Mesenchymal stem cell (in vitro differentiated cells and primary cell): ENCODE measurements at regions not wholly inside any gene's neighbourhood (a gene's known extent, or its start where the extent isn't known, plus 50 kb on each side); places are given as distances from the start of the nearest gene placed in this dataset.
A peak's percentile ranks its signal among the peaks of the same experiment; 100 is the strongest.

Experiments
- DNase-seq: peaks from one replicate; pipeline ENCODE4 v3.0.0-alpha.2; 2013
- H2AFZ ChIP-seq: one replicate; pipeline ENCODE4 v1.6.1; 2013; ENCODE audit warnings: low read depth, mild to moderate bottlenecking, control low read depth, inconsistent platforms, low read length, moderate library complexity
- H2AK5ac ChIP-seq: 2 replicates; pipeline ENCODE4 v1.6.1; 2013; ENCODE audit warnings: low read length, moderate library complexity, mild to moderate bottlenecking, inconsistent platforms; ENCODE audit not compliant: severe bottlenecking
- H2BK120ac ChIP-seq: one replicate; pipeline ENCODE4 v1.6.1; 2013; ENCODE audit warnings: low read depth, mild to moderate bottlenecking, inconsistent platforms, low read length, moderate library complexity
- H2BK12ac ChIP-seq, 2 experiments: one replicate each; pipeline ENCODE4 v1.6.1; 2013; ENCODE audit warnings: inconsistent platforms in 2 of 2, low read length in 2 of 2, mild to moderate bottlenecking in 2 of 2, moderate library complexity in 2 of 2, control low read depth in 1 of 2
- H2BK15ac ChIP-seq: one replicate; pipeline ENCODE4 v1.6.1; 2013; ENCODE audit warnings: mild to moderate bottlenecking, low read depth, inconsistent platforms; ENCODE audit not compliant: poor library complexity, severe bottlenecking
- H2BK5ac ChIP-seq: 2 replicates; pipeline ENCODE4 v1.6.1; 2013; ENCODE audit warnings: low read depth, mild to moderate bottlenecking, low read length, control low read depth, inconsistent platforms; ENCODE audit not compliant: poor library complexity, severe bottlenecking
- H3K14ac ChIP-seq, 2 experiments: one replicate each; pipeline ENCODE4 v1.6.1; 2013; ENCODE audit warnings: inconsistent platforms in 2 of 2, low read length in 2 of 2, control low read depth in 1 of 2, mild to moderate bottlenecking in 1 of 2, moderate library complexity in 1 of 2
- H3K18ac ChIP-seq, 2 experiments: one replicate each; pipeline ENCODE4 v1.6.1; 2013; ENCODE audit warnings: inconsistent platforms in 2 of 2, low read length in 2 of 2, control low read depth in 1 of 2, low read depth in 1 of 2, mild to moderate bottlenecking in 1 of 2
- H3K23ac ChIP-seq, 2 experiments: one replicate each; pipeline ENCODE4 v1.6.1; 2013; ENCODE audit warnings: inconsistent platforms in 2 of 2, low read length in 2 of 2, mild to moderate bottlenecking in 2 of 2, moderate library complexity in 2 of 2, control low read depth in 1 of 2
- H3K27ac ChIP-seq: 2 replicates; pipeline ENCODE4 v1.5.1; 2013; ENCODE audit warnings: mild to moderate bottlenecking, moderate library complexity, low read length, control low read depth, inconsistent platforms; ENCODE audit not compliant: poor library complexity, severe bottlenecking
- H3K27me3 ChIP-seq, 2 experiments: 2 replicates each; pipeline versions ENCODE4 v1.6.1 to v1.7.0; 2013; ENCODE audit warnings: low read length in 2 of 2, mild to moderate bottlenecking in 2 of 2, moderate library complexity in 2 of 2, control low read depth in 1 of 2, inconsistent platforms in 1 of 2; ENCODE audit not compliant: control insufficient read depth in 1 of 2, insufficient read depth in 1 of 2
- H3K36me3 ChIP-seq, 2 experiments: 2 replicates each; pipeline versions ENCODE4 v1.6.1 to v1.7.0; 2013; ENCODE audit warnings: low read length in 2 of 2, control low read depth in 1 of 2, inconsistent platforms in 1 of 2, low read depth in 1 of 2, mild to moderate bottlenecking in 1 of 2; ENCODE audit not compliant: insufficient read depth in 2 of 2, control insufficient read depth in 1 of 2
- H3K4ac ChIP-seq, 2 experiments: one replicate each; pipeline ENCODE4 v1.6.1; 2013; ENCODE audit warnings: inconsistent platforms in 2 of 2, low read length in 2 of 2, mild to moderate bottlenecking in 2 of 2, moderate library complexity in 2 of 2, control low read depth in 1 of 2, low read depth in 1 of 2
- H3K4me1 ChIP-seq: 2 replicates; pipeline ENCODE4 v1.6.1; 2013; ENCODE audit warnings: low read depth, low read length, control low read depth; ENCODE audit not compliant: control insufficient read depth, insufficient read depth
- H3K4me2 ChIP-seq: 2 replicates; pipeline ENCODE4 v1.6.1; 2013; ENCODE audit warnings: low read length, mild to moderate bottlenecking, inconsistent platforms; ENCODE audit not compliant: poor library complexity, severe bottlenecking
- H3K4me3 ChIP-seq, 2 experiments: 2 replicates each; pipeline versions ENCODE4 v1.5.1 to v1.7.0; 2013; ENCODE audit warnings: low read length in 2 of 2, mild to moderate bottlenecking in 2 of 2, control low read depth in 1 of 2, low read depth in 1 of 2; ENCODE audit not compliant: insufficient read depth in 1 of 2
- H3K79me1 ChIP-seq: replicated peaks from 2 replicates; pipeline ENCODE4 v1.6.1; 2013; ENCODE audit warnings: mild to moderate bottlenecking, control low read depth, low read length, inconsistent platforms; ENCODE audit not compliant: poor library complexity, severe bottlenecking
- H3K9ac ChIP-seq: 2 replicates; pipeline ENCODE4 v1.7.0; 2013; ENCODE audit warnings: mild to moderate bottlenecking, low read length, moderate library complexity
- H3K9me3 ChIP-seq: 2 replicates; pipeline ENCODE4 v1.7.0; 2013; ENCODE audit warnings: mild to moderate bottlenecking, low read length; ENCODE audit not compliant: control insufficient read depth
- H4K8ac ChIP-seq: one replicate; pipeline ENCODE4 v1.6.1; 2013; ENCODE audit warnings: inconsistent platforms, mild to moderate bottlenecking, low read length, moderate library complexity
- H4K91ac ChIP-seq: one replicate; pipeline ENCODE4 v1.6.1; 2013; ENCODE audit warnings: mild to moderate bottlenecking, low read length, inconsistent platforms
- WGBS: methylation state at CpG from one replicate; pipeline ENCODE4 v1.1.7; 2013; ENCODE audit warnings: mixed read lengths; 5-methylcytosine and 5-hydroxymethylcytosine counted together

GRCh38 chrY:15583111-15583510, 1058.8 kb downstream of the NLGN4Y start:
- Histone ChIP-seq H3K9me3 (no peaks in the 10 kb centered on the region), H2AFZ (no peak overlapping the region), H3K27me3 (no peaks in the 10 kb centered on the region), H2BK12ac (no peak overlapping the region), H3K4ac (no peak overlapping the region), H3K36me3 (no peaks in the 10 kb centered on the region), H3K4me3 (no peak overlapping the region), H2BK120ac (no peak overlapping the region), H3K79me1 (no peaks in the 10 kb centered on the region), H3K18ac (no peak overlapping the region), H3K4me1 (no peaks in the 10 kb centered on the region), H4K91ac (no peak overlapping the region), H2BK5ac (no peak overlapping the region), H3K14ac (no peak overlapping the region), H3K23ac (no peak overlapping the region), H3K27ac (no peak overlapping the region), H2BK15ac (no peak overlapping the region), H3K4me2 (no peak overlapping the region), H4K8ac (no peak overlapping the region), H3K9ac (no peak overlapping the region), H2AK5ac (no peak overlapping the region)
- DNase-seq: no peak
- no CpG with 5 or more reads among the region's 2 CpGs for WGBS

GRCh38 chrY:15592957-15593356, 1068.6 kb downstream of the NLGN4Y start:
- no peak for DNase-seq
- Histone ChIP-seq H3K36me3 (no peaks in the 10 kb centered on the region), H3K23ac (no peak overlapping the region), H2BK15ac (no peak overlapping the region), H3K9me3 (no peaks in the 10 kb centered on the region), H2AFZ (no peak overlapping the region), H3K79me1 (no peaks in the 10 kb centered on the region), H2BK120ac (no peak overlapping the region), H4K91ac (no peak overlapping the region), H3K9ac (no peak overlapping the region), H3K4me2 (no peak overlapping the region), H3K18ac (no peak overlapping the region), H4K8ac (no peak overlapping the region), H3K4me3 (no peak overlapping the region), H3K14ac (no peak overlapping the region), H3K4me1 (peaks cover 4% of the 10 kb centered on the region), H2BK12ac (no peak overlapping the region), H2AK5ac (no peak overlapping the region), H3K27me3 (no peaks in the 10 kb centered on the region), H2BK5ac (no peak overlapping the region), H3K4ac (no peak overlapping the region), H3K27ac (no peak overlapping the region)
- WGBS: 90% methylated on average over 2 of the region's 2 CpGs

- Histone ChIP-seq H2AFZ (no peak overlapping the region), H4K8ac (no peak overlapping the region), H3K18ac (no peak overlapping the region), H2BK120ac (no peak overlapping the region), H4K91ac (no peak overlapping the region), H3K4me1 (peaks cover 4% of the 10 kb centered on the region), H3K27me3 (no peaks in the 10 kb centered on the region), H2BK5ac (no peak overlapping the region), H3K4me3 (no peak overlapping the region), H3K79me1 (no peaks in the 10 kb centered on the region), H2AK5ac (no peak overlapping the region), H3K9ac (no peak overlapping the region), H3K27ac (no peak overlapping the region), H2BK15ac (no peak overlapping the region), H3K36me3 (no peaks in the 10 kb centered on the region), H3K4me2 (no peak overlapping the region), H3K9me3 (no peaks in the 10 kb centered on the region), H3K14ac (no peak overlapping the region), H3K4ac (no peak overlapping the region), H2BK12ac (no peak overlapping the region), H3K23ac (no peak overlapping the region)
- DNase-seq: peak; percentile 19
- 89% methylated on average over 2 of the region's 4 CpGs for WGBS
Measured at GRCh38 chrY:15593476-15594160, 1069.3 kb downstream of the NLGN4Y start.

- Histone ChIP-seq H3K4ac (no peak overlapping the region), H3K9me3 (no peaks in the 10 kb centered on the region), H3K27me3 (no peaks in the 10 kb centered on the region)
Measured at GRCh38 chrY:15594179-15594578, 1069.8 kb downstream of the NLGN4Y start.

More at GRCh38 chrY:15594179-15594578, 1069.8 kb downstream of the NLGN4Y start:
- no peak overlapping the region for H2BK5ac ChIP-seq
- H3K9ac ChIP-seq: no peak overlapping the region
- no peak overlapping the region for H3K4me3 ChIP-seq
- H4K8ac ChIP-seq: no peak overlapping the region
- no peak overlapping the region for H3K18ac ChIP-seq
- H3K4me1 ChIP-seq: peaks cover 4% of the 10 kb centered on the region
- H4K91ac ChIP-seq: no peak overlapping the region
- no peak overlapping the region for H3K4me2 ChIP-seq
- H3K79me1 ChIP-seq: no peaks in the 10 kb centered on the region
- H3K14ac ChIP-seq: no peak overlapping the region
- DNase-seq: no peak
- H3K36me3 ChIP-seq: no peaks in the 10 kb centered on the region
- 69% methylated on average over 2 of the region's 3 CpGs for WGBS
- H2BK120ac ChIP-seq: no peak overlapping the region
- no peak overlapping the region for H3K23ac ChIP-seq
- H2AK5ac ChIP-seq: no peak overlapping the region
- no peak overlapping the region for H2BK12ac ChIP-seq
- H2AFZ ChIP-seq: no peak overlapping the region
- no peak overlapping the region for H3K27ac ChIP-seq
- no peak overlapping the region for H2BK15ac ChIP-seq
